Chondrocyte (in vitro differentiated cells): ENCODE measurements at regions not wholly inside any gene's neighbourhood (a gene's known extent, or its start where the extent isn't known, plus 50 kb on each side); places are given as distances from the start of the nearest gene placed in this dataset.

Experiments used
- DNase-seq: peaks from one replicate; pipeline ENCODE4 v3.0.0; 2021; ENCODE audit warnings: mixed read lengths, low spot score
- H3K27ac Mint-ChIP-seq: one replicate; pipeline ENCODE4 v1.8.0; 2021; ENCODE audit warnings: mild to moderate bottlenecking, moderate library complexity, mixed read lengths; ENCODE audit not compliant: unreplicated experiment
- H3K27me3 Mint-ChIP-seq: 2 replicates; pipeline ENCODE4 v1.8.0; 2021; ENCODE audit warnings: low read depth, mixed read lengths
- H3K36me3 Mint-ChIP-seq: 2 replicates; pipeline ENCODE4 v1.8.0; 2021; ENCODE audit warnings: low read depth, mixed read lengths
- H3K4me1 Mint-ChIP-seq: 2 replicates; pipeline ENCODE4 v1.8.0; 2021; ENCODE audit warnings: low read depth, mild to moderate bottlenecking, mixed read lengths
- H3K4me3 Mint-ChIP-seq: one replicate; pipeline ENCODE4 v1.8.0; 2021; ENCODE audit warnings: mild to moderate bottlenecking, moderate library complexity, mixed read lengths; ENCODE audit not compliant: unreplicated experiment
- H3K9me3 Mint-ChIP-seq: 2 replicates; pipeline ENCODE4 v1.8.0; 2021; ENCODE audit warnings: low read depth, mixed read lengths
- CTCF ChIP-seq: fragments of 200-600 bp; sonication (generic); IDR thresholded peaks from 2 replicates; pipeline ENCODE4 v1.5.0; 2021; ENCODE audit warnings: antibody characterized with exemption, mild to moderate bottlenecking, moderate library complexity

GRCh38 chr5:2388571-2388970, 362.9 kb downstream of the IRX2 start:
- H3K36me3 Mint-ChIP-seq, result no peaks in the 10 kb centered on the region

GRCh38 chr5:2387634-2388325, 363.7 kb downstream of the IRX2 start:
- Mint-ChIP-seq H3K27ac (no peak overlapping the region), H3K4me1 (no peaks in the 10 kb centered on the region), H3K4me3 (no peak overlapping the region), H3K36me3 (no peaks in the 10 kb centered on the region), H3K9me3 (peaks cover 7% of the 10 kb centered on the region), H3K27me3 (peaks cover 6% of the 10 kb centered on the region)
- DNase-seq, result no peak
- no peak for TF ChIP-seq CTCF

More at GRCh38 chr5:2388571-2388970, 362.9 kb downstream of the IRX2 start:
- Mint-ChIP-seq H3K27me3 (peaks cover 6% of the 10 kb centered on the region), H3K27ac (no peak overlapping the region), H3K4me1 (no peaks in the 10 kb centered on the region), H3K4me3 (no peak overlapping the region), H3K9me3 (peaks cover 11% of the 10 kb centered on the region)
- no peak for TF ChIP-seq CTCF
- DNase-seq, result no peak

- Mint-ChIP-seq H3K4me1 (no peaks in the 10 kb centered on the region), H3K27me3 (peaks cover 4% of the 10 kb centered on the region)
Observed at GRCh38 chr5:2387250-2387633, 364.2 kb downstream of the IRX2 start.

GRCh38 chr5:2385818-2386217, 365.7 kb downstream of the IRX2 start:
- Mint-ChIP-seq H3K4me1 (no peaks in the 10 kb centered on the region), H3K4me3 (no peak overlapping the region), H3K27me3 (peaks cover 4% of the 10 kb centered on the region), H3K9me3 (peaks cover 7% of the 10 kb centered on the region), H3K36me3 (no peaks in the 10 kb centered on the region), H3K27ac (no peak overlapping the region)
- DNase-seq, result no peak
- no peak for TF ChIP-seq CTCF

More at GRCh38 chr5:2387250-2387633, 364.2 kb downstream of the IRX2 start:
- Mint-ChIP-seq H3K36me3 (no peaks in the 10 kb centered on the region), H3K9me3 (peaks cover 6% of the 10 kb centered on the region), H3K27ac (no peak overlapping the region), H3K4me3 (no peak overlapping the region)
- DNase-seq, result no peak
- TF ChIP-seq CTCF, result no peak

GRCh38 chr5:2383698-2384065, 367.8 kb downstream of the IRX2 start:
- H3K36me3 Mint-ChIP-seq, result no peaks in the 10 kb centered on the region
- H3K4me1 Mint-ChIP-seq, result no peaks in the 10 kb centered on the region
- no peak overlapping the region for H3K27ac Mint-ChIP-seq
- H3K9me3 Mint-ChIP-seq, result peaks cover 14% of the 10 kb centered on the region
- H3K4me3 Mint-ChIP-seq, result no peak overlapping the region
- peaks cover 4% of the 10 kb centered on the region for H3K27me3 Mint-ChIP-seq
- TF ChIP-seq CTCF, result no peak
- no peak for DNase-seq
